Daoy (cell line): ENCODE measurements at regions not wholly inside any gene's neighbourhood (a gene's known extent, or its start where the extent isn't known, plus 50 kb on each side); places are given as distances from the start of the nearest gene placed in this dataset.

Experiments used
- DNase-seq: peaks from one replicate; pipeline ENCODE4 v3.0.0-alpha.2; 2015; ENCODE audit warnings: low read depth

DNA sequence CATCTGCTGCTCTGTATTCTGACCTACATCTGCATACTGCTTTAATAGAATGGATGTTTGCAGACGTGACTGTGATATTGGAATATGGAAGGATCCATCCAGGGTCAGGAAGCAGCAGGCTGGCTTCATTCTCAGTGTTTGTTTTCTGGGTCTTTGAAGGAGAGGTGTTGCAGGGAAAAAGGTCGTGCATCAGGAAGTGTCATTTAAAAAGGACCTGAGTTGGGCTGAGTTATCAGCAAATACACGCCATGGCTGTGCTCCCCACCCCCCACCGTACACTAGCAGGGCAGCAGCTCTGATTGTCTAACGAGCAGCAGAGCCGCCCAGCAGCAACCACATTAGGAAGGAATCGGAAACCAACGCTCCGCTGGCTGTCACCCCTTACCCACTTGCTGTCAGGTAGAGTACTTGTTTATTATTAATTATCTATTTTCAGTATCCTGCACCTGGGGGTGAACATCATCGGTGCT is 63.1 kb upstream of the STEAP1B start:
- DNase-seq = peak; percentile 90

DNA sequence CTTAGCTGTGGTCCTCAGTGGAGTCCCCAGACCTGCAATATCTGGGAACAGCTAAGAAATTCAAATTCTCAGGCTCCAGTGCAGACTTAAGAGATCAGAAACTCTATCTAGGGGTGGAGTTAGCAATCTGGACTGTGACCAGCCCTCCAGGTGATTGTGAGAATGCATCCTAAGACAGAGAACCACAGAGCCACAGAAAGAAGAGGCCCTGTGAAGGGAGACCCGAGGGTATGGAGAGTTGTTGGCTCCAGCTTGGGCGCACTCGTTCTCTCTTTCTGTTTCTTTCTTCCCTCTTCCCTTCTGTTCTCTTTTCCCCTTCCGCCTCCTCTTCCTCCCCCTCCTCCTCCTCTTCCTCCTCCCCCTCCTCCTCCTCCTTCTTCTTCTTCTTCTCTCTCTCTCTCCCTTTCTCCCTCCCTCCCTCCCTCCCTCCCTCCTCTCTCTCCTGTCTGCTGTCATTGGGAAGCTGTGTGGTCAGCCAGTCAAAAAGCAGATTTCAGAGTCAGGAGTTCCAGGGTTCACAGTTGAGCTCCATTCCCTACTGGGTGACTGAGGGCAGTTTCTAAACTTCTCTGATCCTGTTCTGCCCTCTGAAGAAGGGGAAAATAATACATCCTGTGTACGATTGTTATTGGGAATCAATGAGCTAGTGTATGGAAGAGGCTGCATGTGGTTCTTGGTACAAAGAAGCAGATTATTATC is 62.1 kb upstream of the STEAP1B start:
- DNase-seq = peak; percentile 85

DNA sequence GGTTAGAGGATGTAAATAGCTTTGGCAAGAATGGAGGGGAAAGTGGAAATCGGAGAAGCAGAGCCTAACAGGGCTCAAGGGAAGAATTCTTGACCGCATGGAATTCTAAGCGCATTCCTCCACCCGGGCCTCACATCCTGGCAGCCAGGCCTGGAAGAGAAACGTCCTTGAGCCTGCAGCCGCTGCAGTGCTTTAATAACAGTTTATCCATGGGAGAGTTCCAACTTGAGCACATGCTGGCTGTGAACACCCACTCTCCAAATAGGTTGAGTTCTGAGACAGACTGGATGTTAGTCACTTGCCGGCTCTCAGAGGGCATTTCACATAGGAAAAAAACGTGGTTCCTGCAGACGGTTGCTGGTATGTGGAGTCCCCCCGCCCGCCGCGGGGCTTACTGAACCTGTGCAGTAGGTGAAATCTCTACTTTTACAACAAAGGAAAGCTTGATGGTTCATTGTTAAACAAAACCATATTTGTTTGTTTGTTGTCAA is 61.4 kb upstream of the STEAP1B start:
- peak; percentile 100 for DNase-seq

DNA sequence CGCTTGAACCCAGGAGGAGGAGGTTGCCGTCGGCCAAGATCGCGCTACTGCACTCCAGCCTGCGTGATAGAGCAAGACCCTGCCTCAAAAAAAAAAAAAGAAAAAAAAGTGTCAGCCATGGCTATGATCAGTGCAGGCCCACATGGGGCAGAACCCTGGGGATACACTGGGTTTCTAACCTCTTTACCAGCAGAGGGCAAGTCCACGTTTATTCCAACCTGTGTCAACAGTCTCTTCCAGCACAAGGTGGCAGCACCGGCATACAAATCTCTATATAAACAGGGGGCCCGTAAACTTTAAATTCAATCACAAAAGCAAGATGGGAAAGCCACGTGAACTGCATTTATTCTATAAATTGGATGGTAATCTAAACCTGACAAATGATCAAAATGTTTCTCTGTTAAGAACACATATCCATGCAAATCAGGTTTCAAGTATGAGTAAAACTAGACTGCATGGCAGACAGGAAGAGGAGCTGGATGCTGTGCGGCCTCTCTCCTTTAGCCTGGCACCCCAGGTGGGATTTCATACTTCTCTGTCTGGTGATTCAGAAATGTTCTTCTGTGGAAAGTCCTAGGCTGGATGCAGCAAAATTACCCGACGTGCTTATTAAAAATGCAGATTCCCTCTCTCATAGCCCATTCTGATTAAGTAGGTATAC is 60.0 kb upstream of the STEAP1B start:
- peak; percentile 92 for DNase-seq

DNA sequence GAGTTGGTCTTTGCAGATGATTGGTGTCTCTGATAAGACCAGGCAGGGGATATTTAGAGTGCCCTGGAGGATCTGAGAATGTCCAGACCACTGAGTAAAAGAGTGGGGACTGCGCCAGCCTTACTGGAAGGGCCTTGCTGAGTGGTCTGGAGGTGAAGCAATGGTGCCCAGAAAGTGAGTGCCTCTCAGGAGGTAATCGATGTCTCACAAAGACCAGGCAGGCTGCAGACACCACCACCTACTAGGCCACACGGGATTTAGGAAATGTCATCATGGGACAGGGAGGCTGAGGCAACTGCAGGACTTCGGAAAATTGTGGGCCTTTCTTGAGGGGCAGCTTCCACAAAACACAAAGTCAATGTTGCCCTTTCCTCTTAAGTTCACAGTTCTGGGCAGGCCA is 57.2 kb upstream of the STEAP1B start:
- DNase-seq = no peak

DNA sequence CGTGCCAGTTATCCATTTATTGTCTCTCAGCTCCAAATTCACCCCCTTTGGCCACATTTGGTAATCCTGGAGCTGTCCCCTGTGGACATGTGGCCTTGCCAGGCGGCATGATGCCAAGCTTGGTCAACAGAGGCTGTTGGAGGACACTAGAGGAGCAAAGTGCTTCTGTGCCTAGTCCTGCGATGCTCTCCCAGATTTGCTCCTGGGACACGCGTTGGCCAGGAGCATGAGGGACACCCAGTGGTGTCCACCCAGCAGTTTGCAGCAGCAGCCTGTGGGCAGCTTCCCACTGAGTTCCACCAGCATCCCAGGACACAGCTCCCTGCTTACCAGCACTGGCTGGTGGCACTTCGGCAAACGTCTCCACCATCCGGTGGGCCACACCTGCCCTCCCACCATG is 55.5 kb upstream of the STEAP1B start:
- no peak for DNase-seq

DNA sequence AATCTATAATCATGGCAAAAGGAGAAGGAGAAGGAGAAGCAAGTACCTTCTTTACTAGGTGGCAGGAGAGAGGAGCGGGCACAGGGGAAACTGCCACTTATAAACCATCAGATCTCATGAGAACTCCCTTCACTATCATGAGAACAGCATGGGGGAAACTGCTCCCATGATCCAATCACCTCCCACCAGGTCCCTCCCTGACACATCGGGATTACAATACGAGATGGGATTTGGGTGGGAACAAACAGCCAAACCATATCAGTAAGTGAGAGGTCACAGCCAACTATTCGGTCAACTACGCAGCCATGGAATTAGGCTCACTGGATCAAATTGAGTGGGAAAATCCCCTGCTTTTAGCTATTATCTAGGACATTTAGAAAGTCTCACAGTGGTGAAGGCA is 54.2 kb upstream of the STEAP1B start:
- DNase-seq = no peak

DNA sequence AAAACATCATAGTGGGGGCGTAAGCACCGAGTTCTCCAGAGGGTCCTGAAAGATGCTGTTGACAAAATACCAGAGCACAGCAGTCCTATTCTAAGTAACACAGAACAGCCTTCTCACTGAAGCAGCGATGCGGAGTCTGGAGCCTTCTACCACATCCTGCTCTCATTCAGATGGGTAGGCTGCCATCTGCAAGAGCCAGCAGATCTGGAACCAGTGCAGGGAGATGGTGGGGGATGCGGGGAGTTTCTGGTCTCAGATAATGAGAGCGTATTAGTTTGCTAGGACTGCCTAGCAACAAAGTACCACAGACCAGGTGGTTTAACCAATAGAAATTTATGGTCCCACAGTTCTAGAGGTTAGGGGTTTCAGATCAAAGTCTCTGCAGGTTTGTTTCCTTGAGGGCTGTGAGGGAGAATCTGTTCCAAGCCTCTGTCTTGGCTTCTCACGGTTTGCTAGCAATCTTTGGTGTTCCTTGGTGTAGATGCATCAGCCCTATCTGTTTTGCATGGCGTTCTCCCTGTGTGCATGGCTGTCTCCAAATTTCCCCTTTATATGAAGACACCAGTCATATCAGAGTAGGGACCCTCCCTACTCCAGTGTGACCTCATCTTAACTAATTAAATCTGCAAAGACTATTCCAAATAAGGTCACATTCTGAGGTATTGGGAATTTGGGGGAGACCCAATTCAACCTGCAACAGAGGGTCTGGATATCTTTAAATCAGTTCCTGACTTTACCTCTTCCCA is 52.0 kb upstream of the STEAP1B start:
- no peak for DNase-seq

DNA sequence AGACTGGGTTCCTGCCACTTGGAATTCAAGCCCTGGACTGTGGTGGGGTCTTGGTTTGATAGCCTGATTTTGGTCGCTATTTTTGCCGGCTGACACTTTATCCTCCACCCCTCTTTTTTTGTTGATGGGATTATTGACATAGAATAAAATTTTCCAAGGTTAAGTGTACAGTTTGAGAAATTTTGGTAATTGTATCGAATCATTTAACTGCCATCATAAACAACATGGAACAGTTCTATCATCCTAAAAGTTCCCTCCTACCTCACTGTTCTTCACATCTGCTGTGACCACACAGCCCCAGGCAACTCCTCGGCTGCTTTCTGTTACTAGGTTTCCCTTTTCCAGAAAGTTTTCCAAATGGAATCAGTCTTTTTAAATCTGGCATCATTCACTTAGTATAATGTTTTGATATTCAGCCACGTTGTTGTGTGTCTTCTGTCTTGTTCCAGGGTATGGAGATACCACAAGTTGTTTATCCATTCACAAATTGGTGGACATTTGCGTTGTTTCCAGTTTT is 50.6 kb upstream of the STEAP1B start:
- DNase-seq = no peak

DNA sequence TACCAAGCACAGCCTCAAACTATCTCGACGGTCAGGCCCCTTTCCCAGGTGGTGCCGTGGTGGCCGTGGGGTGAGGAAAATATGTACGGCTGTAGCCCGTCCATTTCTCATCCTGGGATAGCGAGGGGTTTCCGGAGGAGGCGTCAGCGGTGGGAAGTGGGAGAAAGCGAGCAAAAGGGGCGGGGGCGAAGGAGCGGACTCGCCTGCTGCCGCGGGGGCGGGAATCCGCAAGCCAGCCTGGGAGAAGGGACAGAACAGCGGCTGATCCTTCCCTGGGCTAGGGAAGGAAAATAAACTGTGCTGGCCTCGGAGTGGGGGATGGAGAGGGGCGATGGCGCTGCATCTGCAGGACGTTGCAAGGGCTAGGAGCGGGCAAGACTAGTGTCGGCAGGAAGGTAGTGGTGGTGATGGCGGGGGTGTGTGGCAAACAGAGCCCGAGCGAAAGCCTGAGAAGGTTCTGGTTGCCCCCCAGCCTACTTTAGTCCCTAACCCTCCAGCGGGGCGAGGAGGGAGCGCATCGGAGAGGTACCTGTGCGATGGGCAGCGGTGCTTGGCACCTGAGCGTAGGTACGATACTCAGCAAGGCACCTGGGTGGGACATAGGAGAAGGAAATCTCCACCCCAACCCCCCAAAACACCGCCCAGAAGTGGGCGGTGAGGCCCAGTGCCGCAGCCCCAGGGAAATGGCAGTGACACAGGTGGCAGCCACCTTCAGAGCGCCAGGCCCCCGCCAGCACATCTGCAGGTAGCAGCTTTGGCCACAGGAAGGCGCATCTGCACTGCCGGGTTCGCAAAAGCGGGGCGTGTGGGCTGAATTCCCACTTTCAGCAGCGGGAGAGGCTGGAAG is 49.9 kb upstream of the STEAP1B start:
- peak; percentile 73 for DNase-seq
